ENCODE measurements at regions not wholly inside any gene's neighbourhood (a gene's known extent, or its start where the extent isn't known, plus 50 kb on each side); places are given as distances from the start of the nearest gene placed in this dataset.

GRCh38 chr11:8832571-8833260, 78.3 kb upstream of the AKIP1 start:
- TF ChIP-seq CTCF (IDR thresholded peaks at IDR 0.05; ENCODE audit: insufficient read depth, low read length, poor library complexity, severe bottlenecking) (no peak), EZH2phosphoT487 (conservative IDR thresholded peaks at IDR 0.05; ENCODE audit: low read length) (no peak)
